ENCODE measurements at regions not wholly inside any gene's neighbourhood (a gene's known extent, or its start where the extent isn't known, plus 50 kb on each side); places are given as distances from the start of the nearest gene placed in this dataset.

GRCh38 chr7:26567266-26567665 is 275.6 kb downstream of the SNX10 start:
- H3K36me3 Mint-ChIP-seq (ENCODE audit: low read depth, unreplicated experiment), result no peaks in the 10 kb centered on the region
- H3K27ac Mint-ChIP-seq (ENCODE audit: unreplicated experiment), result no peak overlapping the region
- TF ChIP-seq CTCF (IDR thresholded peaks at IDR 0.05; ENCODE audit: unreplicated experiment), result no peak
- H3K4me3 Mint-ChIP-seq (ENCODE audit: unreplicated experiment), result no peak overlapping the region
- no peaks in the 10 kb centered on the region for H3K9me3 Mint-ChIP-seq (ENCODE audit: unreplicated experiment)
- H3K4me1 Mint-ChIP-seq (ENCODE audit: unreplicated experiment), result peaks cover 6% of the 10 kb centered on the region
- H3K27me3 Mint-ChIP-seq (ENCODE audit: unreplicated experiment), result peaks cover 5% of the 10 kb centered on the region
- no peak for DNase-seq (ENCODE audit: low spot score)

GRCh38 chr7:26574476-26574875 is 282.8 kb downstream of the SNX10 start:
- Mint-ChIP-seq H3K4me3 (ENCODE audit: unreplicated experiment) (no peak overlapping the region), H3K27me3 (ENCODE audit: unreplicated experiment) (peaks cover 4% of the 10 kb centered on the region), H3K36me3 (ENCODE audit: low read depth, unreplicated experiment) (no peaks in the 10 kb centered on the region), H3K9me3 (ENCODE audit: unreplicated experiment) (no peaks in the 10 kb centered on the region), H3K27ac (ENCODE audit: unreplicated experiment) (no peak overlapping the region), H3K4me1 (ENCODE audit: unreplicated experiment) (peaks cover 3% of the 10 kb centered on the region)
- DNase-seq (ENCODE audit: low spot score), result no peak
- no peak for TF ChIP-seq CTCF (IDR thresholded peaks at IDR 0.05; ENCODE audit: unreplicated experiment)

- H3K27ac Mint-ChIP-seq (ENCODE audit: unreplicated experiment), result no peak overlapping the region
- TF ChIP-seq CTCF (IDR thresholded peaks at IDR 0.05; ENCODE audit: unreplicated experiment), result no peak
- peaks cover 5% of the 10 kb centered on the region for H3K4me1 Mint-ChIP-seq (ENCODE audit: unreplicated experiment)
- no peaks in the 10 kb centered on the region for H3K9me3 Mint-ChIP-seq (ENCODE audit: unreplicated experiment)
- no peak overlapping the region for H3K4me3 Mint-ChIP-seq (ENCODE audit: unreplicated experiment)
- H3K36me3 Mint-ChIP-seq (ENCODE audit: low read depth, unreplicated experiment), result no peaks in the 10 kb centered on the region
- DNase-seq (ENCODE audit: low spot score), result no peak
- no peaks in the 10 kb centered on the region for H3K27me3 Mint-ChIP-seq (ENCODE audit: unreplicated experiment)
Measured at GRCh38 chr7:26580064-26580591, 284.3 kb downstream of the SKAP2 start.

GRCh38 chr7:26580711-26581110 is 283.7 kb downstream of the SKAP2 start:
- no peaks in the 10 kb centered on the region for H3K9me3 Mint-ChIP-seq (ENCODE audit: unreplicated experiment)
- no peak overlapping the region for H3K4me3 Mint-ChIP-seq (ENCODE audit: unreplicated experiment)
- DNase-seq (ENCODE audit: low spot score), result no peak
- H3K27ac Mint-ChIP-seq (ENCODE audit: unreplicated experiment), result no peak overlapping the region
- peaks cover 5% of the 10 kb centered on the region for H3K4me1 Mint-ChIP-seq (ENCODE audit: unreplicated experiment)
- TF ChIP-seq CTCF (IDR thresholded peaks at IDR 0.05; ENCODE audit: unreplicated experiment), result no peak
- peaks cover 2% of the 10 kb centered on the region for H3K27me3 Mint-ChIP-seq (ENCODE audit: unreplicated experiment)
- no peaks in the 10 kb centered on the region for H3K36me3 Mint-ChIP-seq (ENCODE audit: low read depth, unreplicated experiment)

- no peak overlapping the region for H3K4me3 Mint-ChIP-seq (ENCODE audit: unreplicated experiment)
- TF ChIP-seq CTCF (IDR thresholded peaks at IDR 0.05; ENCODE audit: unreplicated experiment), result no peak
Measured at GRCh38 chr7:26583094-26583648, 281.2 kb downstream of the SKAP2 start.

More at GRCh38 chr7:26583094-26583648, 281.2 kb downstream of the SKAP2 start:
- peaks cover 5% of the 10 kb centered on the region for H3K4me1 Mint-ChIP-seq (ENCODE audit: unreplicated experiment)
- H3K36me3 Mint-ChIP-seq (ENCODE audit: low read depth, unreplicated experiment), result no peaks in the 10 kb centered on the region
- H3K27me3 Mint-ChIP-seq (ENCODE audit: unreplicated experiment), result peaks cover 2% of the 10 kb centered on the region
- H3K27ac Mint-ChIP-seq (ENCODE audit: unreplicated experiment), result no peak overlapping the region
- H3K9me3 Mint-ChIP-seq (ENCODE audit: unreplicated experiment), result no peaks in the 10 kb centered on the region
- no peak for DNase-seq (ENCODE audit: low spot score)

Measured in endothelial cell (in vitro differentiated cells).